SK-N-MC (cell line): ENCODE measurements at regions not wholly inside any gene's neighbourhood (a gene's known extent, or its start where the extent isn't known, plus 50 kb on each side); places are given as distances from the start of the nearest gene placed in this dataset.
A peak's percentile ranks its signal among the peaks of the same experiment; 100 is the strongest.

Experiments
- DNase-seq: peaks from one replicate; pipeline ENCODE4 v3.0.0-alpha.2; 2011; ENCODE audit warnings: low read depth, low spot score
- H3K27ac ChIP-seq: fragments of 200-600 bp; sonication (generic); 2 replicates; pipeline ENCODE4 v1.5.1; 2016; ENCODE audit warnings: mixed run types
- H3K36me3 ChIP-seq: fragments of 200-600 bp; sonication (generic); 2 replicates; pipeline ENCODE4 v1.6.1; 2017; ENCODE audit warnings: antibody characterized with exemption, low read length, mixed read lengths; ENCODE audit not compliant: insufficient read depth
- H3K4me3 ChIP-seq: fragments of 200-600 bp; sonication (generic); 2 replicates; pipeline ENCODE4 v1.5.1; 2016
- H3K9ac ChIP-seq: fragments of 200-600 bp; sonication (generic); 2 replicates; pipeline ENCODE4 v1.8.0; 2017; ENCODE audit warnings: mixed run types, mixed read lengths; ENCODE audit not compliant: insufficient read length
- H3K9me3 ChIP-seq: fragments of 200-600 bp; sonication (generic); 2 replicates; pipeline ENCODE4 v1.6.1; 2017; ENCODE audit warnings: low read depth, mild to moderate bottlenecking, antibody characterized with exemption, low read length, moderate library complexity, mixed read lengths
- EZH2 ChIP-seq: fragments of 200-600 bp; sonication (generic); IDR thresholded peaks from one replicate; pipeline ENCODE4 v1.6.1; 2017; ENCODE audit warnings: antibody characterized with exemption
- FOXP2 ChIP-seq: optimal IDR thresholded peaks from 2 replicates; pipeline ENCODE3; 2011; ENCODE audit warnings: mild to moderate bottlenecking, moderate library complexity; ENCODE audit not compliant: insufficient read depth; ENCODE audit errors: extremely low read length, control extremely low read depth
- POLR2AphosphoS5 ChIP-seq: IDR thresholded peaks from 2 replicates; pipeline ENCODE4 v1.6.1; 2012; ENCODE audit warnings: mild to moderate bottlenecking, low read depth, low read length, borderline replicate concordance

- H3K9ac ChIP-seq = no peak overlapping the region
- H3K4me3 ChIP-seq = no peak overlapping the region
- no peaks in the 10 kb centered on the region for H3K9me3 ChIP-seq
- DNase-seq = no peak
- TF ChIP-seq EZH2 = no peak
- no peak for TF ChIP-seq POLR2AphosphoS5
- no peak for TF ChIP-seq FOXP2
- H3K36me3 ChIP-seq = no peaks in the 10 kb centered on the region
- no peak overlapping the region for H3K27ac ChIP-seq
These were observed 337.3 kb upstream of the DIPK2B start for GRCh38 chrX:45537936-45538335.

GRCh38 chrX:45527834-45528233 is 327.2 kb upstream of the DIPK2B start:
- DNase-seq = no peak
- Histone ChIP-seq H3K36me3 (no peaks in the 10 kb centered on the region), H3K27ac (no peak overlapping the region), H3K9me3 (no peaks in the 10 kb centered on the region), H3K4me3 (no peak overlapping the region), H3K9ac (no peak overlapping the region)
- TF ChIP-seq FOXP2 = no peak
- TF ChIP-seq EZH2 = no peak
- no peak for TF ChIP-seq POLR2AphosphoS5

- no peak for DNase-seq
- Histone ChIP-seq H3K36me3 (no peaks in the 10 kb centered on the region), H3K9me3 (no peaks in the 10 kb centered on the region), H3K9ac (no peak overlapping the region), H3K27ac (no peak overlapping the region), H3K4me3 (no peak overlapping the region)
- TF ChIP-seq EZH2 = no peak
- TF ChIP-seq POLR2AphosphoS5 = no peak
- no peak for TF ChIP-seq FOXP2
These were observed 324.1 kb upstream of the DIPK2B start for GRCh38 chrX:45524805-45525204.

GRCh38 chrX:45524296-45524695 is 323.6 kb upstream of the DIPK2B start:
- no peaks in the 10 kb centered on the region for H3K36me3 ChIP-seq
- H3K27ac ChIP-seq = no peak overlapping the region
- no peak overlapping the region for H3K9ac ChIP-seq
- no peak for DNase-seq
- TF ChIP-seq FOXP2 (no peak), POLR2AphosphoS5 (no peak), EZH2 (no peak)
- no peaks in the 10 kb centered on the region for H3K9me3 ChIP-seq
- no peak overlapping the region for H3K4me3 ChIP-seq

GRCh38 chrX:45518552-45518951 is 317.9 kb upstream of the DIPK2B start:
- Histone ChIP-seq H3K4me3 (no peak overlapping the region), H3K36me3 (no peaks in the 10 kb centered on the region), H3K9me3 (no peaks in the 10 kb centered on the region), H3K27ac (no peak overlapping the region), H3K9ac (no peak overlapping the region)
- no peak for TF ChIP-seq POLR2AphosphoS5
- no peak for TF ChIP-seq EZH2
- TF ChIP-seq FOXP2 = no peak
- DNase-seq = no peak

GRCh38 chrX:45517090-45517973 is 316.7 kb upstream of the DIPK2B start:
- no peak for DNase-seq

GRCh38 chrX:45515262-45516215 is 314.9 kb upstream of the DIPK2B start:
- H3K9ac ChIP-seq = no peak overlapping the region
- no peaks in the 10 kb centered on the region for H3K36me3 ChIP-seq
- TF ChIP-seq FOXP2 = no peak
- DNase-seq = peak; percentile 22
- no peaks in the 10 kb centered on the region for H3K9me3 ChIP-seq
- no peak overlapping the region for H3K27ac ChIP-seq
- H3K4me3 ChIP-seq = peak overlapping the region; percentile 23; the same call in 1 of the 2 replicates

More at GRCh38 chrX:45517090-45517973, 316.7 kb upstream of the DIPK2B start:
- no peak overlapping the region for H3K9ac ChIP-seq
- TF ChIP-seq FOXP2 = no peak
- no peak for TF ChIP-seq EZH2
- TF ChIP-seq POLR2AphosphoS5 = no peak
- H3K9me3 ChIP-seq = no peaks in the 10 kb centered on the region
- H3K27ac ChIP-seq = no peak overlapping the region
- no peak overlapping the region for H3K4me3 ChIP-seq
- H3K36me3 ChIP-seq = no peaks in the 10 kb centered on the region

- Histone ChIP-seq H3K4me3 (no peak overlapping the region), H3K27ac (no peak overlapping the region), H3K36me3 (no peaks in the 10 kb centered on the region), H3K9me3 (no peaks in the 10 kb centered on the region), H3K9ac (no peak overlapping the region)
- TF ChIP-seq EZH2 = no peak
- no peak for TF ChIP-seq POLR2AphosphoS5
- no peak for TF ChIP-seq FOXP2
- no peak for DNase-seq
These were observed 312.4 kb upstream of the DIPK2B start for GRCh38 chrX:45513042-45513441.
